ENCODE measurements at regions not wholly inside any gene's neighbourhood (a gene's known extent, or its start where the extent isn't known, plus 50 kb on each side); places are given as distances from the start of the nearest gene placed in this dataset.

DNA sequence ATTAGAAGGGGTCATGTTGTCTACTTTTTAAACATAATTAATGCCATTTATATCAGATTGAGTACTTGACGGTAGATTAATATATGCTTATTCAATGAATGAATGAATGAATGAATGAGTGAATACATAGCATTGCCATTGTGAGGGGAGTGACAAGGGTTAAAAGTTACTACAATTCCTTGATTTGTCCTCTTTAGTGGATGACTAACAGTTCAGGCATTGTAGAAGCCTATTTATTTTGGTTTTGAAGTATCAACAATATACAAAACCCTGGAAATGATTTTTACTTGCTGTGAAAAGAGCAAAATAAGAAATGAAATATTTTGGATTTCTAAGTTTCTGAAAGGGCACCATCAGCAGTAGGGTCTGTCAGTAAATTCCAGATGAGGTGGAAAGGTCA lies 122.7 kb downstream of the CYSLTR2 start:
- no peak for DNase-seq (ENCODE audit: low read depth)
- TF ChIP-seq CTCF (conservative IDR thresholded peaks at IDR 0.05; ENCODE audit: low read depth, low read length), result no peak

GRCh38 chr13:48778610-48779009 lies 124.9 kb downstream of the CYSLTR2 start:
- DNase-seq (ENCODE audit: low read depth), result no peak
- no peak for TF ChIP-seq CTCF (conservative IDR thresholded peaks at IDR 0.05; ENCODE audit: low read depth, low read length)

More for the DNA sequence above, 122.7 kb downstream of the CYSLTR2 start:
- H3K4me3 ChIP-seq (ENCODE audit: low read depth, low read length), result no peak overlapping the region

DNA sequence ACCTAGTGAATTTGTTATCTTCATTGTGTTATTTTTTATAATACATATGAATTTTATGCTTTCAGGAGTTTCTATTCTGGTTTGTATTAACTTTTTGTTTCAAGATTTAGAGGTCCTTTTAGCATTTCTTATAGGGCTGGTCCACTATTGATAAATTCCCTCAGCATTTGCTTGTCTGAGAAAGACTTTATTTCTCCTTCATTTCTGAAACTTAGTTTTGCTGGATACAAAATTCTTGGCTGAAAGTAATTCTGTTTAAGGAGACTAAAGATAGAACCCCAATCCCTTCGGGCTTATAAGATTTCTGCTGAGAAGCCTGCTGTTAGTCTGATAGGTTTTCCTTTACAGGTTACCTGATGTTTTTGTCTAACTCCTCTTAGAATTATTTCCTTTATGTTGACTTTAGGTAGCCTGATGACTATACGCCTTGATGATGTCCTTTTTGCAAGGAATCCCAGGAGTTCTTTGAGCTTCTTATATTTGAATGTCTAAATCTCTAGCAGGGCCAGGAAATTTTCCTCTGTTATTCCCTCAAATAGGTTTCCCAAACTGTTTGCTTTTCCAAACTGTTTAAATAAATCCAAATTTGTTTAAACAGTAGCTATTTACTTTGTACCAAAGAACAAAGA lies 127.1 kb downstream of the CYSLTR2 start:
- no peak overlapping the region for H3K4me3 ChIP-seq (ENCODE audit: low read depth, low read length)
- no peak for TF ChIP-seq CTCF (conservative IDR thresholded peaks at IDR 0.05; ENCODE audit: low read depth, low read length)
- DNase-seq (ENCODE audit: low read depth), result no peak

More at GRCh38 chr13:48778610-48779009, 124.9 kb downstream of the CYSLTR2 start:
- H3K4me3 ChIP-seq (ENCODE audit: low read depth, low read length), result no peak overlapping the region

DNA sequence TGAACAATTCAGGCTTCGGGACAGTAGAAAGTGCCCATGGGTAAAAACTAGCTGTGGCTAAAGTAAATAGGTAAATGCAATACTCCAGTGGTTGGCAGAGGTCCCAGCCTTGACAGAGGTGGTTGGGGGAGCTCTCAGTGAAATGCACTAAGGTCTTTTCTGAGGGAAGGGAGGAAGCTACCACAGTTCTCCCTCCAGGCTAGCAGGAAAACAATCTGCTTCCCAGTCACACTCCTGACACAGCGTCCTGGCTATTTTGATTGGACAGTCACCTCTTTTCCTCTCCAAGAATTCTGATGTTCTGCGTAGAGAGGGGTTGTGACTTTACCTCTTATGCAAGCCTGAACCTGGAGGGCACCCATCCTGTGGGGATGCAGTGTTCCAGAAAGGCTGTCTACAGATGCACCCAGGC lies 128.7 kb downstream of the CYSLTR2 start:
- TF ChIP-seq CTCF (conservative IDR thresholded peaks at IDR 0.05; ENCODE audit: low read depth, low read length), result no peak
- no peak overlapping the region for H3K4me3 ChIP-seq (ENCODE audit: low read depth, low read length)
- peak; percentile 87 for DNase-seq (ENCODE audit: low read depth)

DNA sequence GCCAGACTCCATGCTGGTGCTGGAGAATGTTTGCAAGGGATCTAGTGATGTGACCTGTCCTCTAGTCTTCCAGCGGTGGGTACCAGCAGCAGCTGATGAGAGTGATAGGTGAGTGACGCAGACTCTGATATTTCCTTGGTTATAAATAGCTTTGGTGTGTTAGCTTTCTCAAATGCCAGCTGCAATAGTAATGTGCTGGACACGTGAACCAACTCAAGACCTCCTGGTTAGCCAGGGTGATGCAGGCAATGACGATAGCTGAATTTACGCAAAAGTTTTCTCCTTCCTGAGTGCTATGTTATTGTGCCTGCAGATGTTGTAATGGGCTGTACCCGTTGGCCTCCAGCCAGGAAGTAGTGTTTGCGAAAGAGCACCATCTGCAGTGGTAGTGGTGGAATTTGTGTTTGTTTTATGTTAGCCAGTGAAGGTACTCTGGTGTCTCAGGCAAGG lies 129.5 kb downstream of the CYSLTR2 start:
- peak; percentile 90 for DNase-seq (ENCODE audit: low read depth)
- TF ChIP-seq CTCF (conservative IDR thresholded peaks at IDR 0.05; ENCODE audit: low read depth, low read length), result peak; percentile 19
- no peak overlapping the region for H3K4me3 ChIP-seq (ENCODE audit: low read depth, low read length)

DNA sequence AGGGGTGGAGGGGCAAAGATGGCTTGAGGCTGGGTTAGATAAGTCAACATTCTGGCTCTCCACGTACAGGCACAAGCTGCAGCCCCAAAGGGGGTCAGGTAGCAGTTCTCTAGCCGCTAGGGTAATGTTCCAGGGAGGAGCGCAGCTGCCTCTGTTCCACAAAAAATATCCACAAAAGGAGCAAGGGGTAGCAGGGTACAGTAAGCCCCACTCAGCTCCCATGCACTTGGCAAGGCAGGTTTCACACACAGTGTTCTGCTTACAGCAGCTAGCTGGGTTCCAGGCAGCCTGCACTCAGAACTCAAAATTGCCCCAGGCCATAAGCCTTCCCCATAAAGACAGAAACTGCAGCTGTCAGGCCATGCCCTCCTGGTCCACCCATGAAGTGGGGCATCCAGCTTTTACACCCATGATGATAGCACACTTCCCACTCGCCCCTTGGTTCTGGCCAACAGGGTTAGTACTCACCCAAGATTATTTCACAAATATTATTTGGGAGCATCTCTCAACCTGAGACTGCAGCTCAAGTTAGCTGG lies 130.0 kb downstream of the CYSLTR2 start:
- DNase-seq (ENCODE audit: low read depth), result no peak
- no peak for TF ChIP-seq CTCF (conservative IDR thresholded peaks at IDR 0.05; ENCODE audit: low read depth, low read length)
- no peak overlapping the region for H3K4me3 ChIP-seq (ENCODE audit: low read depth, low read length)

Measured in epithelial cell of proximal tubule (primary cell).